ENCODE measurements at regions not wholly inside any gene's neighbourhood (a gene's known extent, or its start where the extent isn't known, plus 50 kb on each side); places are given as distances from the start of the nearest gene placed in this dataset.

DNA sequence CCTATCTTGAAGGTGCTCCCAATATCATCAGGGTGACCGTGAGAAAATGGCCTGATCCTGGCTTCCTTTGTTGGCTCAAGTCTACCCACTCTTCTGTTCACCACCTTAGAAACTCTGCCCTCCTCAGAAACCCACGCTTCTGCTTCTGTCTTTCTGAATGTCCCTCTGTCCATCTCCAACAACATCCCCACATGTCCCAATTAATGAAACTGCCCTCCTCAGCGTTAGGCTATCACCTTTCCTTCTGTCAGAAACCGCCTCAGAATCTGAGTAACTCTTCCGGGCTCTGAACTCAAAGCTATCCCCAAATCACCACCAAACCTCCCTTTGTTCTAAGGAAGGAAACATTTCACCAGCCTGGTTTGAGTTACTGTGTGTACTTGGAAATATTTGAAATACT, 315.8 kb upstream of the ZNF32 start:
- TF ChIP-seq CTCF (IDR thresholded peaks at IDR 0.05; ENCODE audit: low read length): no peak
- TF ChIP-seq EZH2phosphoT487 (IDR thresholded peaks at IDR 0.05; ENCODE audit: low read length): no peak
- TF ChIP-seq EZH2 (optimal IDR thresholded peaks at IDR 0.05; ENCODE audit: low read depth, low read length): no peak
